Mucosa of rectum (tissue), 2 donors: ENCODE measurements at regions not wholly inside any gene's neighbourhood (a gene's known extent, or its start where the extent isn't known, plus 50 kb on each side); places are given as distances from the start of the nearest gene placed in this dataset.

Experiments used
- H3K27ac ChIP-seq, 2 donors: one replicate each; pipeline ENCODE4 v1.7.0; 2013; ENCODE audit warnings: inconsistent platforms in 2 of 2, low read depth in 2 of 2, low read length in 2 of 2
- H3K27me3 ChIP-seq, 2 donors: one replicate each; pipeline ENCODE4 v1.7.0; 2013; ENCODE audit warnings: low read length in 2 of 2; ENCODE audit not compliant: control insufficient read depth in 2 of 2, insufficient read depth in 2 of 2
- H3K36me3 ChIP-seq, 2 donors: one replicate each; pipeline ENCODE4 v1.7.0; 2013; ENCODE audit warnings: low read length in 2 of 2; ENCODE audit not compliant: control insufficient read depth in 2 of 2, insufficient read depth in 2 of 2
- H3K4me1 ChIP-seq, 2 donors: one replicate each; pipeline ENCODE4 v1.7.0; 2013; ENCODE audit warnings: low read length in 2 of 2, mild to moderate bottlenecking in 1 of 2; ENCODE audit not compliant: control insufficient read depth in 2 of 2, insufficient read depth in 2 of 2
- H3K4me3 ChIP-seq, 2 donors: one replicate each; pipeline ENCODE4 v1.7.0; 2013; ENCODE audit warnings: low read length in 2 of 2
- H3K9ac ChIP-seq, 2 donors: one replicate each; pipeline ENCODE4 v1.7.0; 2013; ENCODE audit warnings: low read length in 2 of 2, low read depth in 1 of 2, mild to moderate bottlenecking in 1 of 2
- H3K9me3 ChIP-seq, 2 donors: one replicate each; pipeline ENCODE4 v1.7.0; 2013; ENCODE audit warnings: low read length in 2 of 2; ENCODE audit not compliant: control insufficient read depth in 2 of 2
- donor health status: healthy.
- donor health status: Normal muscosa, but diverticular disease.

DNA sequence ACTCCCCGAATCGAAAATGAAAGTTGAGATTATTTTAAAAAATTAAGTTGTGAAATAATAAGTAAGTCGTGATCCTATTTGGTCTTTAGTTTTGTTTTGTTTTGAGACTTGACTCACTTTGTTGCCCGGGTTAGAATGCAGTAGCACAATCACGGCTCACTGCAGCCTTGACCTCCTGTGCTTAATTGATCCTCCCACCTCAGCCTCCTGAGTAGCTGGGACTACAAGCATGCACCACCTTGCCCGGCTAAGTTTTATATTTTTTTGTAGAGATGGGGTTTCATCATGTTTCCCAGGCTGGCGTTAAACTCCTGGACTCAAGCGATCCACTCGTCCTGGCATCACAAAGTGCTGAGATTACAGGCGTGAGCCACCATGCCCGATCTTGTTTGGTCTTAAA, 326.2 kb downstream of the MYCN start:
- Histone ChIP-seq H3K36me3 (no peaks in the 10 kb centered on the region), H3K27ac (no peak overlapping the region), H3K27me3 (no peaks in the 10 kb centered on the region), H3K4me3 (no peak overlapping the region), H3K4me1 (no peaks in the 10 kb centered on the region), H3K9ac (no peak overlapping the region), H3K9me3 (no peaks in the 10 kb centered on the region)

DNA sequence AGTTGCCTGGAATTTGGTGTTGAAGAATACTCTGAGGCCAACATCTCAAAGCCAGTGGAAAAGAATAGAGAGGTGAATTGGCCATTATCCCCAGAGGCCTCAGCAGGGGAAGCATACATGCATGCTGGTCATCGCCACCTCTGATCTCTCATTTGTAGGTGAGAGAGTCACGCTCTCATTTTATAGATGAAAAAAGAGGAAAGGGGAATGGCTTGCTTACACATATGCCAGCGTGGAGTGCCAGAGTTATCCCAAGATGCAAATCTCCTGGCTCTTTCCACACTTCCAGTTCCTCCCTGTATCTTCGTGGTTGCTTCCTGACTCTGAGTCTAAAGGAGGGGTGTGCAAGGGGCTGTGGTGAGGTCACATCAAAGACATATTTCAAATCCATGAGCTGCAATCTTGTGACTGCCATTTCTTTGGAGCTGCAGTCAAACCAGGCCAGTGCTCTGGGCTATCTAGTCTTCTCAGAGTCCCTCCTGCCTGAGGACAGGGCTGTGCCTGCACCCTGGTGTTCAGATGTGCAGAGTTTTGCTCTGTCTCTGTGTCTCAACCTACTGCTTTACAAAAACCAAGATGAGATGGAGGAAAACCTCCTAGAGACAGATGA, 324.7 kb downstream of the MYCN start:
- Histone ChIP-seq H3K4me1 (no peaks in the 10 kb centered on the region), H3K9me3 (no peaks in the 10 kb centered on the region), H3K27me3 (no peaks in the 10 kb centered on the region), H3K9ac (no peak overlapping the region), H3K36me3 (no peaks in the 10 kb centered on the region), H3K27ac (no peak overlapping the region), H3K4me3 (no peak overlapping the region)

DNA sequence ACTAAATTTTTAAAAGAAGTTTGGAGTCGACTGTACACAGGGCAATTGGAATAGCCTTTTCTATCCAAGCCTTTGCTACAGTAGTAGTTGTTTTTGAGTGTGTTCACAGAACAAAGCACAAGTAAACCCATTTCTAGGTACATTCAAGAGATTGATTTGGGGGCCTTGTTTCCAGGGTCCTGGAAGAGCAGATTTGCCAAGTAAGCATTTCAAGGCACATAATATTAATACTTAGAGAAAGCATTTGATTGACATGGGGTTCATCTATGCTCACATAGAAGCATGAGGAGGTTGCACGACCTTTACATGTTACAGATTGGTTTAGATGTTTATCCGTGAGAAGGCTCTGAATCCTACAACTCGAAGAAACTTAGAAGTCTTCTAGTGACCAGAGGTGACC, 324.1 kb downstream of the MYCN start:
- H3K4me1 ChIP-seq: no peaks in the 10 kb centered on the region

DNA sequence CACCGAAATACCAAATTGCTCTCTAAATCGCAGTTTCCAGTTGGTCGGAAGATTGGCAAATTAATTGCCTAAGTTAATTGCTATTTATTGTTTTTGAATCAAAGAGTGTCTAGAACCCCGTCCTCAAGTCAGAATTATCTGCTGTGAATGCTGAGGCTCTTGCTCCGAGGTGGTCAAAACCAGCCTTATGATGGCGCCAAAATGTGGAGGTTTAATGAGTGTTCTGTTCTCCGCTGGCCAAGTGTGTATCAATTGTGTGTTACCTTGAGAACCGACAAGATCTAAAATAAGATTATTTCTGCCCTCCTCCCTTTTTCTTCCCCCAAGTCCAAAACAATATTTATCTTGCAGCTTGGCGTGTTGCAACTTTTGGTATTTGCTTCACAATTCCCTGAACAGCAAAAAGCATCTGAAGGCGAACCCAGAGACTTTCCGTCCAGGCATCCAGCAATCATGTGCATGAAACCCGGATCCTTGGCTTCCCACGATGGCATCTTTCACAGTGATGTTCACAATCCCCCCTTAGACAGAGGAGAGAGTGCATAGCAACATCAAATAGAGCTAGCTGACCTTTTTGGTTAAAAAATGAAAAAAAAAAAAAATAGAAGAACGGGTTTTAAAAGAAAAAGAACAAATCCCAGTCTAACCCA, 323.0 kb downstream of the MYCN start:
- Histone ChIP-seq H3K27me3 (no peaks in the 10 kb centered on the region), H3K4me1 (no peaks in the 10 kb centered on the region), H3K9me3 (no peaks in the 10 kb centered on the region), H3K9ac (no peak overlapping the region), H3K36me3 (no peaks in the 10 kb centered on the region), H3K27ac (no peak overlapping the region), H3K4me3 (no peak overlapping the region)

More for the DNA sequence above, 324.1 kb downstream of the MYCN start:
- Histone ChIP-seq H3K9me3 (no peaks in the 10 kb centered on the region), H3K36me3 (no peaks in the 10 kb centered on the region), H3K27me3 (no peaks in the 10 kb centered on the region), H3K27ac (no peak overlapping the region), H3K4me3 (no peak overlapping the region), H3K9ac (no peak overlapping the region)

DNA sequence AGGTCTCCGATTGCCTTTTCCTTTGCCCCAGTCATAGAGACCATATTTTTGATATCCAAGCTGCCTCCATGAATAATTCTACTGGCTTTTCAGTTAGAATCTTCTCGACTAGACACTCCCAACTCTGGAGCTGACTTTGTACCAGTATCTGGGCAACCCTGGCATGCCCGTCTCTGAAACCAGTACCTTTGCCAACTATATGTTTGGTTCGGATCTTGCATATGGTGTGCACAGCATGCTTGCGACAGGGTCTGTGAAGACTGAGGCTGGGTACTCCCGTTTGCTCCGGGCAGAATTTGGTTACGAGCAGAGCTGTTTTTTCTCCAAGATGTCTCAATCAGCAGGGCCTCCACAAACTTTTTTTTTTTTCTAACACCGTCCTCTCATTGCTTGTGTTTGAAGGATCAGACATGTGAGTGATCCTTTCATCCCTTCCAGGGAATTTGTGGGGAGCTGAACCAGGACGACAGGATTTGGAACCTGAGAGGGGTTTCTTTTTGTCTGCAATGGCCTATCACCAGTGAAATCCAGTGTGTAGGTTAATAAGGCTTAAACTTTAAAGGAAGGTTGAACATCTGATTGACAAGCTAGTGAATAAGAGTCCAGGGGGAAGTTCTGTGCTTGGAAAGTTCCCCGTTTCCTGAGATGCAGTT, 322.3 kb downstream of the MYCN start:
- H3K9me3 ChIP-seq: no peaks in the 10 kb centered on the region
- H3K36me3 ChIP-seq: no peaks in the 10 kb centered on the region
- H3K4me3 ChIP-seq: no peak overlapping the region
- no peak overlapping the region for H3K9ac ChIP-seq
- no peak overlapping the region for H3K27ac ChIP-seq
- H3K27me3 ChIP-seq: no peaks in the 10 kb centered on the region
- H3K4me1 ChIP-seq: no peaks in the 10 kb centered on the region

DNA sequence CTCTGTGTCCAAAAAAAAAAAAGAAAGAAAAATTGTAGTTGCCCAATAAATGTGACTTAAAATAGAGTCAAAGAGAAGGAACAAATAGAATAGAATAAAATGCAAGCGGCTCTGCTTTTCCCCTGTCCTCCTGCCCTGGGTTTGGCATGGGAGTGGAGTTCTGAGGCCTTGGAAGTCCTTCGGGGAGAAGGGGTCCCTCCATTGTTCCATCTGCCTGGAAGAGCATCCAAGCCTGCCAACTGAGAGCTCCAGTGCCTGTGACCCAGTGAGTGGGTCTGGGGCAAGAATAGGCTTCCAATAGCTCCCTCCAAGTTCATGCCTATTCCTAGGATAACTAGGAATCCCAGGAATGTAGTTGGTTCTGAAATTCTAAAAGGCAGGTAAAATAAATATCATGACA, 321.4 kb downstream of the MYCN start:
- Histone ChIP-seq H3K27ac (no peak overlapping the region), H3K4me1 (no peaks in the 10 kb centered on the region), H3K4me3 (no peak overlapping the region), H3K9me3 (no peaks in the 10 kb centered on the region), H3K27me3 (no peaks in the 10 kb centered on the region), H3K36me3 (no peaks in the 10 kb centered on the region), H3K9ac (no peak overlapping the region)

DNA sequence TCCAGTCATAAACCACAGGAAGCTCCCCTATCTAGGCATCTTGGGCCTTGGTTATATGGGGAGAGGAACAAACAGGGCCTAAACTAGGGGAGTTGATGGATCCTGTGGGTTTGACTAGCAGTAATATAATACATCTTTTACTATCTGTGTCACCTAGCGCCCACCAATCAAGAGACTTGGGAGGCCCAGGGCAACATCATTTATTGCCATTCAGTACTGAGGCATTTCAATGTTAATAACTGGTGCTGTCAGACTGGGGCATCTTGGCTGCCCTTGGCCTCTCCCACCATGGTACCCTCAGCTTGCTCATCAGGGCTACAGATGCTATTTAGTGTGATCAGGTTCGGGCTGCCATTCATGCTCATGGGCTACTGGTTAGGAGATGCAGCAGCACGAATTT, 320.7 kb downstream of the MYCN start:
- no peak overlapping the region for H3K4me3 ChIP-seq
- no peaks in the 10 kb centered on the region for H3K9me3 ChIP-seq
- H3K4me1 ChIP-seq: no peaks in the 10 kb centered on the region
- H3K36me3 ChIP-seq: no peaks in the 10 kb centered on the region
- no peak overlapping the region for H3K27ac ChIP-seq
- H3K27me3 ChIP-seq: no peaks in the 10 kb centered on the region
- H3K9ac ChIP-seq: no peak overlapping the region

DNA sequence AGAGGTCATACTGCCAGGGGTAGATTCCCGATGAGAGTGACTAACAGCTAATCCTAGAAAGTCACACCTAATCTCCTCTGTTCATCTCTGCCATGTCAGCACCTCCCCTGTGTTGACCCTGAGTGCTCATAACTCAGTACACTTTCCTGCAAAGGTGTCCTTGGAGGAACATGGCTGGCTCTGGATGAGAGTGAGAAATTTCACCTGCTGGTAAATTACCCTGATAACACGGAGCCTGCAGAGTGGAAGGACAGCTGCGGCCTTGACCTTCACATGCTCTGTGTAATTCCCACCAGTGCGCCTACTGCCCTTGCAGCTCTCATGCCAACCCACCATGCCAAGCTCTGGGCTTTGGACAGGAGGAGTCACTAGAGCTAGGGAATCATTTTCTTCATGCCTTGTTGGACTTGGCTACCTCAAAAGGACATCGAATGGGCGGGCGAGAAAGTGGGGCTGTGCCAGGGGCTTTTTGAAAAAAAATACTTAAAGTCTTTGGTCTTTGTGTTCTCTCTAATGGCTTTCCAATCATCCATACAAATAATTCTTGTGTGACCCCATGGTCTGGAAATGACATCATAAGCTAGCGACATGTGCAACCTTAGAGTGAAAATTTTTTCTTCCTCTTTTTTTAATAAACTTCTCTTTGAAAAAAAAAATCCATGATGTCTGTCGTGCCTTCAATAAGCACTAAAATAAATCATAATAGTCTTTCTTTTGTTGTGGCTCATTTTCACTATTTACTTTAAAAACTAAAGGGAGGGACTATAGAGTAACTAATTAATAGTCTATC, 319.9 kb downstream of the MYCN start:
- Histone ChIP-seq H3K9ac (no peak overlapping the region), H3K4me1 (no peaks in the 10 kb centered on the region), H3K36me3 (no peaks in the 10 kb centered on the region), H3K27me3 (no peaks in the 10 kb centered on the region), H3K9me3 (no peaks in the 10 kb centered on the region), H3K4me3 (no peak overlapping the region), H3K27ac (no peak overlapping the region)

DNA sequence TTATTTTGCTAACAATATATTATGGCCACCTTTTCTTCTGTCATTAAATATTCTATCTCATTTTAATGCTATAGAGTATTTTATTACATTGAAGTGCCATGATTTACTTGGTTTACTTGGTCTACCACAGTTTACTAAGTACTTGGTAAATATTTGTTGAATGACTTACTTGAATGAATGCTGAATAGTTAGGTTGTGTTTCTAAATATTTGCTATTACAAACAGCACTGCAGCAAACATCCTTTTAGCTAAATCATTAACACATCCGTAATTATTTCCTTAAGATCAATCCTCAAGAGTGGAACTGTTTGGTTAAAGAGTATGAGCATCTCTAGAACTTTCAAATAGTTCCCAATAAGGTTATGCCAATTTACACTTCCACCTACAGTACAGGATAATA, 318.7 kb downstream of the MYCN start:
- no peaks in the 10 kb centered on the region for H3K36me3 ChIP-seq
- no peaks in the 10 kb centered on the region for H3K27me3 ChIP-seq
- no peak overlapping the region for H3K27ac ChIP-seq
- H3K9ac ChIP-seq: no peak overlapping the region
- no peak overlapping the region for H3K4me3 ChIP-seq
- H3K4me1 ChIP-seq: no peaks in the 10 kb centered on the region
- no peaks in the 10 kb centered on the region for H3K9me3 ChIP-seq

DNA sequence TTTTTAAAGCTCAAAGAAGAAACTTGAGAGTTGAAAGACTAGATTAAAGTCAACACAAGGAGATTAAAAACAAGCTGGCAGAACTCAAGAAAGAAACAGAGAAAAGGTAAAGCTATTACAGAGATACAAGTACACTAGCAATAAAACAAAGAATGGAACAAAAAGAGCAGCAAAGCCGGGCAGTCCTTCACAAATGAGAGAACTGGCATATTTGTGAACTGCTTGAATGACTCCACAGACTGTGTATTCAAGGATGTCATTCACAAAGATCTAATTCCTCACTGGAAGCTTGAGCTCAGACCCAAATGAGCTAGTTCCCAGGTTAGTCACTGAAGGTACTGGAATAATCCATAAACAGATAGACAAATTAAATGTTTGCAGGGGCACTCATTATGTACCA, 318.0 kb downstream of the MYCN start:
- Histone ChIP-seq H3K27ac (no peak overlapping the region), H3K4me3 (no peak overlapping the region), H3K36me3 (no peaks in the 10 kb centered on the region), H3K9me3 (no peaks in the 10 kb centered on the region), H3K27me3 (no peaks in the 10 kb centered on the region), H3K4me1 (no peaks in the 10 kb centered on the region), H3K9ac (no peak overlapping the region)
